Fibroblast of lung (primary cell): ENCODE measurements at regions not wholly inside any gene's neighbourhood (a gene's known extent, or its start where the extent isn't known, plus 50 kb on each side); places are given as distances from the start of the nearest gene placed in this dataset.

Experiments used
- DNase-seq, 2 donors: peaks; one replicate each; pipeline versions ENCODE4 v3.0.0 to v3.0.0-alpha.2; 2010; ENCODE audit warnings: low read depth in 2 of 2
- H2AFZ ChIP-seq: 2 replicates; pipeline ENCODE4 v1.5.1; 2012; ENCODE audit warnings: low read length, control low read depth, inconsistent platforms
- H3K27ac ChIP-seq: 2 replicates; pipeline ENCODE4 v1.5.1; 2011; ENCODE audit warnings: low read length, control low read depth; ENCODE audit not compliant: insufficient read depth
- H3K27me3 ChIP-seq: 2 replicates; pipeline ENCODE4 v1.5.1; 2011; ENCODE audit warnings: mild to moderate bottlenecking, low read length; ENCODE audit not compliant: control insufficient read depth, insufficient read depth
- H3K36me3 ChIP-seq: 2 replicates; pipeline ENCODE4 v1.5.1; 2011; ENCODE audit warnings: low read length; ENCODE audit not compliant: control insufficient read depth, insufficient read depth
- H3K4me1 ChIP-seq: 2 replicates; pipeline ENCODE4 v1.5.1; 2011; ENCODE audit warnings: low read length; ENCODE audit not compliant: control insufficient read depth, insufficient read depth; ENCODE audit errors: extremely low read depth
- H3K4me2 ChIP-seq: 2 replicates; pipeline ENCODE4 v1.5.1; 2011; ENCODE audit warnings: low read length, control low read depth; ENCODE audit not compliant: insufficient read depth; ENCODE audit errors: extremely low read depth
- H3K4me3 ChIP-seq, 4 experiments: fragments of 200-600 bp in 1 of 4; sonication (generic) in 1 of 4; replicated peaks in 1 of 4; 2 replicates each; pipeline ENCODE4 v1.5.1; 2011 to 2016; ENCODE audit warnings: low read length in 4 of 4, low read depth in 3 of 4, mild to moderate bottlenecking in 3 of 4, control low read depth in 2 of 4, inconsistent platforms in 1 of 4, mixed read lengths in 1 of 4; ENCODE audit not compliant: insufficient read depth in 1 of 4; ENCODE audit errors: control extremely low read depth in 1 of 4
- H3K79me2 ChIP-seq: 2 replicates; pipeline ENCODE4 v1.5.1; 2012; ENCODE audit warnings: mild to moderate bottlenecking, low read length, inconsistent platforms; ENCODE audit not compliant: control insufficient read depth, insufficient read depth
- H3K9ac ChIP-seq: 2 replicates; pipeline ENCODE4 v1.5.1; 2011; ENCODE audit warnings: mild to moderate bottlenecking, low read length, control low read depth; ENCODE audit not compliant: insufficient read depth
- H3K9me3 ChIP-seq: 2 replicates; pipeline ENCODE4 v1.5.1; 2012; ENCODE audit warnings: low read depth, low read length; ENCODE audit not compliant: control insufficient read depth, insufficient read depth
- H4K20me1 ChIP-seq: 2 replicates; pipeline ENCODE4 v1.5.1; 2011; ENCODE audit warnings: low read length; ENCODE audit not compliant: control insufficient read depth, insufficient read depth; ENCODE audit errors: extremely low read depth
- EZH2 ChIP-seq: IDR thresholded peaks from 2 replicates; pipeline ENCODE4 v1.5.1; 2012; ENCODE audit warnings: low read length, control low read depth, mild to moderate bottlenecking; ENCODE audit errors: missing control alignments
- TF ChIP-seq, protein P1 (sequence below), 2 donors: IDR thresholded peaks in 1 of 2; conservative IDR thresholded peaks in 1 of 2; 1 replicate in 1 of 2; 2 replicates in 1 of 2; pipeline ENCODE4 v1.5.1; 2011 to 2012; ENCODE audit warnings: low read length in 2 of 2, control low read depth in 1 of 2, inconsistent platforms in 1 of 2, low read depth in 1 of 2, mild to moderate bottlenecking in 1 of 2

- Histone ChIP-seq H3K9ac (no peak overlapping the region), H3K36me3 (no peaks in the 10 kb centered on the region), H3K9me3 (no peaks in the 10 kb centered on the region), H2AFZ (no peak overlapping the region), H3K4me1 (no peaks in the 10 kb centered on the region), H3K79me2 (no peaks in the 10 kb centered on the region), H3K27ac (no peak overlapping the region), H3K4me2 (no peak overlapping the region), H3K4me3 (no peak overlapping the region), H4K20me1 (no peaks in the 10 kb centered on the region), H3K27me3 (no peaks in the 10 kb centered on the region)
- no peak for TF ChIP-seq EZH2
- TF ChIP-seq, protein P1, sequence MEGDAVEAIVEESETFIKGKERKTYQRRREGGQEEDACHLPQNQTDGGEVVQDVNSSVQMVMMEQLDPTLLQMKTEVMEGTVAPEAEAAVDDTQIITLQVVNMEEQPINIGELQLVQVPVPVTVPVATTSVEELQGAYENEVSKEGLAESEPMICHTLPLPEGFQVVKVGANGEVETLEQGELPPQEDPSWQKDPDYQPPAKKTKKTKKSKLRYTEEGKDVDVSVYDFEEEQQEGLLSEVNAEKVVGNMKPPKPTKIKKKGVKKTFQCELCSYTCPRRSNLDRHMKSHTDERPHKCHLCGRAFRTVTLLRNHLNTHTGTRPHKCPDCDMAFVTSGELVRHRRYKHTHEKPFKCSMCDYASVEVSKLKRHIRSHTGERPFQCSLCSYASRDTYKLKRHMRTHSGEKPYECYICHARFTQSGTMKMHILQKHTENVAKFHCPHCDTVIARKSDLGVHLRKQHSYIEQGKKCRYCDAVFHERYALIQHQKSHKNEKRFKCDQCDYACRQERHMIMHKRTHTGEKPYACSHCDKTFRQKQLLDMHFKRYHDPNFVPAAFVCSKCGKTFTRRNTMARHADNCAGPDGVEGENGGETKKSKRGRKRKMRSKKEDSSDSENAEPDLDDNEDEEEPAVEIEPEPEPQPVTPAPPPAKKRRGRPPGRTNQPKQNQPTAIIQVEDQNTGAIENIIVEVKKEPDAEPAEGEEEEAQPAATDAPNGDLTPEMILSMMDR (conservative IDR thresholded peaks at IDR 0.05 in 1 of 2, IDR thresholded peaks at IDR 0.05 in 1 of 2; ENCODE audit: low read depth in 1 of 2, low read length in 2 of 2): no peak
- no peak for DNase-seq
These were observed 1106.6 kb downstream of the CBLN2 start for GRCh38 chr18:71437511-71437910.

DNA sequence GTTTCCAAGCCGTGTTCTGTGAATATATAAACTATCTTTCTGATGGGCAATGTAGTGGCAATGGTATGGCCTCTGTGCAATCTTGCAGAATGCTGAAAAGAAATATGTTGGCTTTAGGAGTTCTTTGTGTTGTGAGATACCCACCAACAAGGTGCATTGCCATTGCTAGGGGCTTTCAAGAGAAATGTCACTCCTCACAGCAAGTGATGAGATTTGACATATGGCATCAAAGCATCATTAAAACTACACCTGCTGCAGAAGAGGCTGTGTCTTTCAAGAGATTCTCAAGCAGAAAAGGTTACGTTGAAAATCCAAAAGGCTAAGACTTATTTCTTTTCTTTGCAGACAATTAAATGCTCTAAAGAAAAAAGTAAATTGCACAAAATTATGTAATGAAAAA, 1110.8 kb downstream of the CBLN2 start:
- H3K27me3 ChIP-seq: no peaks in the 10 kb centered on the region
- H3K9me3 ChIP-seq: no peaks in the 10 kb centered on the region
- H3K9ac ChIP-seq: no peak overlapping the region
- H4K20me1 ChIP-seq: no peaks in the 10 kb centered on the region
- TF ChIP-seq, protein P1 (conservative IDR thresholded peaks at IDR 0.05 in 1 of 2, IDR thresholded peaks at IDR 0.05 in 1 of 2; ENCODE audit: low read depth in 1 of 2, low read length in 2 of 2): no peak
- TF ChIP-seq EZH2: no peak
- no peaks in the 10 kb centered on the region for H3K4me1 ChIP-seq
- H3K4me2 ChIP-seq: no peak overlapping the region
- H3K36me3 ChIP-seq: no peaks in the 10 kb centered on the region
- H3K27ac ChIP-seq: no peak overlapping the region
- DNase-seq: no peak
- no peaks in the 10 kb centered on the region for H3K79me2 ChIP-seq
- no peak overlapping the region for H3K4me3 ChIP-seq
- no peak overlapping the region for H2AFZ ChIP-seq

DNA sequence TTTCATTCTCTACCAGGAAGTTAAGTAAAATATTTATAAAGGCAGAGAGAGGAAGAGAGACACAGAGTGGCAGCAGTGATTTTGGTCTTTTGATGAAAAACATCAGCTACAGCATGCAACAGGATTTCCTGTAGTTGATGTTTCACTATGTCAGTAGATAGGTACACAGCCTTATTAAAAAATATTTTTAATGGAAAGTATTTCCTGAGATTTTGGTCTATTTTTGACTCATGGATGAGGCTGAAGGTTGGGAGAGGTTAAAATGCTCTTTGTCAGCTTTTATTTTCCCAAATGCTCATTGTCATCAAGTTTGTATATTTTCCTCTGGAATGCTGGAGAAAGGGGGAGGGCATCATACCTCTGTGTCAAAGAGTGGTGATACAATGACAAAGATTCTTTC, 1112.5 kb downstream of the CBLN2 start:
- Histone ChIP-seq H3K4me3 (no peak overlapping the region), H3K36me3 (no peaks in the 10 kb centered on the region), H3K4me1 (no peaks in the 10 kb centered on the region), H3K4me2 (no peak overlapping the region), H3K79me2 (no peaks in the 10 kb centered on the region), H3K27ac (no peak overlapping the region), H2AFZ (no peak overlapping the region), H3K27me3 (no peaks in the 10 kb centered on the region), H4K20me1 (no peaks in the 10 kb centered on the region), H3K9ac (no peak overlapping the region), H3K9me3 (no peaks in the 10 kb centered on the region)
- no peak for DNase-seq
- no peak for TF ChIP-seq EZH2
- TF ChIP-seq, protein P1 (conservative IDR thresholded peaks at IDR 0.05 in 1 of 2, IDR thresholded peaks at IDR 0.05 in 1 of 2; ENCODE audit: low read depth in 1 of 2, low read length in 2 of 2): no peak
